Gastroesophageal sphincter (tissue), 4 donors: ENCODE measurements at regions not wholly inside any gene's neighbourhood (a gene's known extent, or its start where the extent isn't known, plus 50 kb on each side); places are given as distances from the start of the nearest gene placed in this dataset.

Source experiments
- ATAC-seq: fragments of 150-250 bp; one replicate; pipeline ENCODE4 v1.9.1; 2016; ENCODE audit warnings: mild to moderate bottlenecking, moderate library complexity
- H3K27ac ChIP-seq, 4 donors: fragments of 200-600 bp; sonication (generic) in 3 of 4; 1 replicate in 3 of 4; 2 replicates in 1 of 4; pipeline ENCODE4 v1.5.1; 2016 to 2019
- H3K27me3 ChIP-seq: fragments of 200-600 bp; sonication (generic); one replicate; pipeline ENCODE4 v1.5.1; 2019
- H3K36me3 ChIP-seq, 2 donors: fragments of 200-600 bp; sonication (generic); one replicate each; pipeline ENCODE4 v1.5.1; 2019; ENCODE audit warnings: control low read depth in 1 of 2
- H3K4me1 ChIP-seq, 3 donors: fragments of 200-600 bp; sonication (generic); 1 replicate in 2 of 3; 2 replicates in 1 of 3; pipeline ENCODE4 v1.5.1; 2016 to 2019; ENCODE audit warnings: control low read depth in 2 of 3
- H3K4me3 ChIP-seq, 2 donors: fragments of 200-600 bp; sonication (generic); one replicate each; pipeline ENCODE4 v1.5.1; 2019; ENCODE audit warnings: mild to moderate bottlenecking in 1 of 2, moderate library complexity in 1 of 2
- H3K9me3 ChIP-seq, 3 donors: fragments of 200-600 bp; sonication (generic); one replicate each; pipeline ENCODE4 v1.5.1; 2017 to 2019; ENCODE audit warnings: control low read depth in 2 of 3
- EP300 ChIP-seq: sonication (generic); formaldehyde crosslinking; IDR thresholded peaks from one replicate; pipeline ENCODE4 v1.6.1; 2017; ENCODE audit warnings: antibody characterized with exemption, mild to moderate bottlenecking
- POLR2A ChIP-seq, 2 donors: fragments of 450-650 bp; IDR thresholded peaks; one replicate each; pipeline ENCODE4 v1.6.1; 2017; ENCODE audit warnings: antibody characterized with exemption in 2 of 2, mild to moderate bottlenecking in 2 of 2, moderate library complexity in 1 of 2
- POLR2AphosphoS5 ChIP-seq: sonication (generic); formaldehyde crosslinking; IDR thresholded peaks from one replicate; pipeline ENCODE4 v1.6.1; 2017; ENCODE audit warnings: antibody characterized with exemption
- WGBS, 2 donors: methylation state at CpG; one replicate each; pipeline ENCODE4 v1.1.5; 2018; ENCODE audit warnings: low coverage in 1 of 2; 5-methylcytosine and 5-hydroxymethylcytosine counted together
- small RNA-seq, 4 donors: library from RNA; depleted of rRNA; stranded (forward); fragments of <200 nt; gene quantifications; one replicate each; pipeline ENCODE3, GENCODE V24; 2016
- TF ChIP-seq, protein P1 (sequence below), 4 experiments: fragments of 200-600 bp in 2 of 4; fragments of 450-650 bp in 2 of 4; sonication (generic) in 1 of 4; IDR thresholded peaks; one replicate each; pipeline ENCODE4 v1.5.1; 2017 to 2019; ENCODE audit warnings: antibody characterized with exemption in 4 of 4, mild to moderate bottlenecking in 2 of 4, moderate library complexity in 2 of 4

DNA sequence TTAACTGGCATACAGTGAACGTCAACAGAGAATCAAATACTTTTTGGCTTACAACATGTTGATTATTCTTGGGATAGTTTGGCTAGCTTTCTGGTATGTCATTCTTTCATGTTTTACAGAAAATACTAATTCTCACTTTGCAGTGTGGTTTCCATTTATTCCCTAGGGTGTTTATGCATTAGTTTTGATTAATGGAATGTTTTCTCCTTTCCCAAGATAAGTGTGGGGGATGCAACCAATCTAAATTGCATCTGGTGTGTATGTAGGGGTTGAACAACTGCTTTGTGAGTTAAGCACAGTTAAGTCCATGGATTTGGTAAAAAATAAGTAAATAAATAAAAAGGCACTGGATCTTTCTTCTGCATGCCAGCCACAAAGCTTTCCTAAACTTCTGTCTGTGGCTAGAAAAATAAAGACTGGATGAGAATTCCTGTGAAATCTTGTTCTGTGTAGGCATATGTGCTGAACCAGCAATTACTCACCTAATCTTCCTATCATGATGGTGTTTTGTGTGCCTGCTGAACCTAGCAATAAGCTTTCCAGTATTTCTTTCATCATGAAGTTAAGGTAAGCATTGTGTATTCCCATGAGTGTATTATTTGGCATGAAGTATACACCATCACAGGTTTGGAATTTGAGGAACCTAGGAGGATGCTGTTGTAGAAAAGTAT, 50.6 kb upstream of the TENM3 start:
- TF ChIP-seq POLR2AphosphoS5: no peak
- no peak for TF ChIP-seq EP300
- no peak for TF ChIP-seq POLR2A (IDR thresholded peaks at IDR 0.05)
- TF ChIP-seq, protein P1, sequence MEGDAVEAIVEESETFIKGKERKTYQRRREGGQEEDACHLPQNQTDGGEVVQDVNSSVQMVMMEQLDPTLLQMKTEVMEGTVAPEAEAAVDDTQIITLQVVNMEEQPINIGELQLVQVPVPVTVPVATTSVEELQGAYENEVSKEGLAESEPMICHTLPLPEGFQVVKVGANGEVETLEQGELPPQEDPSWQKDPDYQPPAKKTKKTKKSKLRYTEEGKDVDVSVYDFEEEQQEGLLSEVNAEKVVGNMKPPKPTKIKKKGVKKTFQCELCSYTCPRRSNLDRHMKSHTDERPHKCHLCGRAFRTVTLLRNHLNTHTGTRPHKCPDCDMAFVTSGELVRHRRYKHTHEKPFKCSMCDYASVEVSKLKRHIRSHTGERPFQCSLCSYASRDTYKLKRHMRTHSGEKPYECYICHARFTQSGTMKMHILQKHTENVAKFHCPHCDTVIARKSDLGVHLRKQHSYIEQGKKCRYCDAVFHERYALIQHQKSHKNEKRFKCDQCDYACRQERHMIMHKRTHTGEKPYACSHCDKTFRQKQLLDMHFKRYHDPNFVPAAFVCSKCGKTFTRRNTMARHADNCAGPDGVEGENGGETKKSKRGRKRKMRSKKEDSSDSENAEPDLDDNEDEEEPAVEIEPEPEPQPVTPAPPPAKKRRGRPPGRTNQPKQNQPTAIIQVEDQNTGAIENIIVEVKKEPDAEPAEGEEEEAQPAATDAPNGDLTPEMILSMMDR (IDR thresholded peaks at IDR 0.05): no peak
- no peak overlapping the region for H3K4me3 ChIP-seq
- H3K4me1 ChIP-seq: peaks cover 0 to 9% (median 0%) of the 10 kb centered on the region in 3 donors
- WGBS, 2 donors: 36 to 60% methylated on average over 1 of the region's 1 CpG
- H3K9me3 ChIP-seq: no peaks in the 10 kb centered on the region
- H3K27me3 ChIP-seq: no peaks in the 10 kb centered on the region
- H3K27ac ChIP-seq: no peak overlapping the region
- H3K36me3 ChIP-seq: no peaks in the 10 kb centered on the region
- no peak for ATAC-seq

- H3K27me3 ChIP-seq: no peaks in the 10 kb centered on the region
- H3K9me3 ChIP-seq: no peaks in the 10 kb centered on the region
- TF ChIP-seq POLR2A (IDR thresholded peaks at IDR 0.05) (no peak), EP300 (no peak), POLR2AphosphoS5 (no peak)
- TF ChIP-seq, protein P1 (IDR thresholded peaks at IDR 0.05): no peak
- H3K4me1 ChIP-seq: peaks cover 0 to 4% (median 0%) of the 10 kb centered on the region in 3 donors
- no peaks in the 10 kb centered on the region for H3K36me3 ChIP-seq
- 90 to 92% methylated on average over 8 of the region's 8 CpGs for WGBS, 2 donors
- ATAC-seq: no peak
- no peak overlapping the region for H3K4me3 ChIP-seq
- H3K27ac ChIP-seq: no peak overlapping the region
These were observed 49.9 kb upstream of the TENM3 start for GRCh38 chr4:182193311-182193710.

Small RNA genes in the stretch of these regions (small RNA-seq; reads per million reads assigned to genes)
- gene AC018710.1 (0 reads per million in 4 donors), gene AC019235.1 (0 reads per million in 4 donors), gene MIR1305 (0 reads per million in 4 donors), gene RF00571 (0 reads per million in 4 donors), gene RN7SKP13 (0 reads per million in 4 donors), gene RNA5SP173 (0 to 1.1 (median 0.24) reads per million in 4 donors), gene RNU1-45P (0 reads per million in 4 donors)
